IPS-NIHi7 (cell line): ENCODE measurements at regions not wholly inside any gene's neighbourhood (a gene's known extent, or its start where the extent isn't known, plus 50 kb on each side); places are given as distances from the start of the nearest gene placed in this dataset.

ENCODE experiments used
- DNase-seq: peaks from one replicate; pipeline ENCODE4 v3.0.0; 2012; ENCODE audit warnings: mixed read lengths; ENCODE audit errors: extremely low spot score

DNA sequence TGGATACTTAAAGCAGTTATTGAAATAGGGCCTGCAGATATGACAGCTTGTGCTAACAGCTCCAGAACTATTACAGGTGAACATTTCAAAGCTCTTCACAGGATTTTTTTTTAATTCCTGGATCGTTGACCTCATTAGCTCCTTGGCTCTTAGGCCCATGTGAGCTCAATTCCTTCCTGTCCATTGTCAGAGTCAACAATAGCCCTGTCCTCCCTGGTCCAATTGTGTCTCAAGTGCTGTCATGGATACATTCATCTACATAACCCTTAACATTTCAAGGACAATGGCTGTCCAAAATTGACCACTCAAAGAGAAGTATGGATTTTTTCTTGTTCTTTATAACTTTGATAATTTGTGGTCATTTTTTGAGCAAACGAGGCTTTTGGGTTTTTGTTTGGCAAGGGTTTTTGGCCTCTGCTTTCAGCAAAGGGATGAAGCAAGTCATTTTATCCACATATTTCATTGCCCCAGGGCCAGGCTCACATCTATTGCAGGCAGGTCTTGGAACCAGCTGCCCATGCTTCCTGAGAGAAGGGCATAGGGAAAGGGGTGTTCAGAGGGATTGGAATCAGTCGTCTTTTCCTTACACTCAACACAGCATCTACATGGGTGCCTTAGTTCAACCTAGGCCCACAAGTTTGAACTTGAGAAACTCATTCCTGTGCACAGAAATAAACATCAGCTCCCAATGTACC is 282.1 kb downstream of the TPBG start:
- no peak for DNase-seq

DNA sequence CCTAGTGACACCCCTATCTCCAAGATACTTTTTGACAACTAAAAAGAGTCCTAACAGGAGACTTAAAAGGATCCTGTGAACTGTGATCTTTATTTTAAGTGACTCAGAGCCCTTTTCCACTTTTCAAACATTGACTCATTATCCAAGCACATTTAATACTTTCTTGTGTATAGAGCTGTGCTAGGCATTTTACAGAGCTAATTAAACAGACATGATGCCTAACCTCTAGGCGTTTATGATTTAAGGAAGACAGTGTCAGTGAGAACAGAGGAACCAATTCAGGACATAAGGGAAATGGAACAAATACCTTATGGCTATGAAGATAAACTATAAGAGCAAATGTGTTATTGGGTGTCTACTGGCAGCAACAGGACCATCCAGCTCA is 282.6 kb downstream of the TPBG start:
- DNase-seq: no peak

DNA sequence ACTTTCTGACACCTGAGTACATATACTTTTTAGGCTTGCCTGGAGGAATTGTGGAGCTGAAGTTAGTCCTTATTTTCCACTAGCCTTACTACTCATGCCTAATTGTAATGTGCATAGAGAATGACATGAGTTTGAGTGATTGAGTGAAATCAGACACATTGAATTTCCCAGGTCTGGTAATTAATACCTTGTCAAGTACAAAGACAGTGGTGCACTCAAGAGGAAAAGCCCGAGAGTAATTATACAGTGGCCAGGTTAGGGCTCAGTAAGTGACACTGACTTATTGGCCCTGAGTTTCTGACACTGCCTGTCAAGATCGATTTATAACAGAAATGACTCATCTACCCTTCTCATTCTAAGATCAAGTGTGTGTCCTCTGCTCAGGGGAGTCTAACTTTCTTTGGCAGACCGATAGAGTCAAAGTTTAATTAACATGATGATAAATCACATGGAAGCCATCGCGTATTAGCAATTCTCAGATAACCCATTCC is 288.3 kb downstream of the TPBG start:
- no peak for DNase-seq

DNA sequence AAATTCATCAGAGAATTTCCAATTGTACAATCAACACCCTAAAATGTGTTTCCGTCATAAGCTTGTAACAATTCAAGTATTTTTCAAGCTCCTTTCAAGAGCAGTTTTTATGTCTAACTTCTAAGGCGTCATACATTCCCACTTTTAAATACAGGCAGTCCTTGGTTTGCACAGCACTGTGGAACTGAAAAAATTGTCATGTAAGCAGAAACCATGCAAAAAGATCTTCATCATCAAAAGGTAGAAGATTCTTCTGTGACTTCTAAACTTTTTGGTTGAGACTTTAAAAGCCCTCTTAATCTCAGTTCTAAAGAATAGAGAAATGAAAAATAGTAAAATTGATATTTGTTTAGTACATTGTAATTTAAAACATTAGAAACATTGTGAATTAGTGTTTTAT is 315.6 kb downstream of the TPBG start:
- no peak for DNase-seq

DNA sequence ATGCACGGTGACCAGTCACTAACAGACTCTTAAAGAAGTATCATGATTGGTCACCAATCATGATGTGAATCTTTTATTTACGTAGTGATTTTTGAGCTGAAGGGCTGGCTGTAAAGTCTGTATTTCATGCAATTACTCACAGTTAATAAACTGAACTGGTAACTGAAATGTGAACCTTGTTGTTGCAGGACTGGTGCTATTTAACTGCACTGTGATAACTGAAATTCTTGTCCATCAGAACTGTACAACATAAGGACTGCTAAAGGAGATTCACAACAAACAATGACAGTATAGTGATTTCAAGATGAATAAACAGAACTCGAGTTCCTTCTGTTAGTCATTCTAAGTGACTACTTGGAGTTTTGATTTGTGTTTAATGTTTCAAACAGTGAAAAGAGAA is 316.6 kb downstream of the TPBG start:
- DNase-seq: no peak

DNA sequence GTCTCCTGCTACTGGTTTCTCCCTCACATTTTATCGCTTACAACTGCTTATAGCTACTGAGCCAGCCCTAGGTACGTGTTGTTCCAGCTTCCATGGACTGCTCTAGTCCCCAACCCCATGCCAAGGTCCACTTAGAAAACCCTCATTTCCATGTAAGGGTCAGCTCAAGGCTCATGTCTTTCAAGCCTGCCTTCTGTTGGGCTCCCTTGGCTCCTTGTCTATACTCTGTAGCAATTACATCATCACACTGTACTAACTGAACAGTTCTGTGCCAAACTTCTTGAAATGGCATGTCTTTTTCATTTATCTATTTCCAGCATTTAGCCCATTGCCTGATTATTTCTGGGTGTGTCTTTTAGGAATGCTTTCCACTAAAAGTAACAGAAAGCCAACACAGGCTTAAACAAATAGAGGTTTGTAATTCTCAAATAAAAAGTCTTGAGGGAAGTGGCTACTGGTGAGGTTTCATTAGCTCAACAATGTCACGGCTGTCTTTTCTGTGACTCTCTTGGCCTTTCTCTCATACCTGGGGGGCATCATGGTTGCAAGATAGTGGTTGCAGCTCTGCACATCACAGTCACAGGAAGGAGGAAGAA is 317.6 kb downstream of the TPBG start:
- DNase-seq: no peak

DNA sequence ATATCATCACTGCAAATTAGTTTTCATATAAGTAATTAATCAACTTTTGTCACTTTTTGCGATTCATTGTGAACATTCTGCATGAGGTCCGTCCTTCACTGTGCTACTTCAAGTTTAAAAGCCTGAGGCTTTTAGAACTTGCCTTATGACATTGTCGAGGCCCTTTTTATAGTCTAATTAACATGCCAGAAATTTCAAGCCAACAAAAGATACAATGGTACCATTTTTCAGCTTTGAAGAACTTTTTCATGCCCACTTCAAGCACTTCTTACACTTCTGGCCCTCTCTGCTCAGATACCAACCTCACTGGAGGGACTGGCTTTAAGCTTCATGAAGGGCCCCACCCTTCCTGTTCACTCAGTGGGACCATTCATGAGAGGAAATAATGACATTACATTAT is 323.1 kb downstream of the TPBG start:
- no peak for DNase-seq

DNA sequence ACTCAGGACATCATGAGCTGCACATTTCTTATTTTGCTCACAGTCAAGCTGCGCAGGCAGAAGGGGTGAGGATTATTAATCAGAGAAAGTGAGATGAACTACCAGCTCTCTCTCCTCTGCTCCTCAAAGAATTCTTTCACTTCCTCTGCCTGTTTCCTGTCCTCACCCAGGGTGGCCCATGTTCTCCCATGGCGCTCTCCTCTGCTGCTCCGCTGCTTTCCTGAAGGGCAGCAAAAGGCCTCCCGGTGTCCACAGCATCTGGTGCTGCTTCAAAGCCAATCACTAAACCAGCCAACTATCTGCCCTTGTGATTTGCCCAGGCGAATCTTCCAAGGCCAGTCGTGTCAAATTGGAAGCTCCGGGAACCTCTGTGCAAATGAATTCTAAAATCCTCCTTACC is 324.2 kb downstream of the TPBG start:
- peak; percentile 15 for DNase-seq

DNA sequence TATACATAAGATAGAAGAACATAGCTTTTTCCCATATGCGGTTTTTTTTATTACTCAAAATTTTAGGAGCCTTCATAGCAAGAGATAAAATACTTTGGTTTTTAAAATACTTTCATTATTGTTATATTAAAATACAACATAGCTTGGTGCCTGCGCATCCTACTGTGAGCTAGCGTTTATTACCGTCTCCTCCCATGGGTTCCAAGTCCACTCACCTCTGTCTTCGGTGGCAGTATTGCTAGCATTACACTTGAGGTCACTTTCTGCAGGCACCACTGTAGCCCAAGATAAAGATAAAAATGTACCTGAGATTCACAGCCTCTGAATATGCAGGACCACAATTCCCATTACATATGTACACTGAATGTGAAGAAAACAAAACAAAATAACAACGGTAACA is 326.7 kb downstream of the TPBG start:
- DNase-seq: no peak

DNA sequence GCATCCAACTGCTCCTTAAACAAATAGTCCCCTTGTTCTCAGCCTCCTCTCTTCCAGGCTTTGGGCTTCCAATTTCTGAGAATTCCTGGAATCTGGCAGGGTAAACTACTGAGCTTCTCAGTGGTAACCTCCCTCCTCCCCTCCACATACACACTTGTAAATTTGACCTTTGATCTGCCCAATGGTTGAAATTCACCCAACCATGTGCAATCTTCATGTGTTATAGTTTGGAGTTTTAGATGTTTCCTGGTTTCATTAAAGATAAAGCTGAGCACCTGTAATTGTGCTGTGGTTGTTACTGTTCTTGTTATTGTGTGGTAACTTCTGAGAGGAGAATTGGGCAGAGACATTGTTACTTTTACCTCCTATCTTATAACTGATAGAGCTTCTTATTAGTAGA is 328.4 kb downstream of the TPBG start:
- DNase-seq: no peak

DNA sequence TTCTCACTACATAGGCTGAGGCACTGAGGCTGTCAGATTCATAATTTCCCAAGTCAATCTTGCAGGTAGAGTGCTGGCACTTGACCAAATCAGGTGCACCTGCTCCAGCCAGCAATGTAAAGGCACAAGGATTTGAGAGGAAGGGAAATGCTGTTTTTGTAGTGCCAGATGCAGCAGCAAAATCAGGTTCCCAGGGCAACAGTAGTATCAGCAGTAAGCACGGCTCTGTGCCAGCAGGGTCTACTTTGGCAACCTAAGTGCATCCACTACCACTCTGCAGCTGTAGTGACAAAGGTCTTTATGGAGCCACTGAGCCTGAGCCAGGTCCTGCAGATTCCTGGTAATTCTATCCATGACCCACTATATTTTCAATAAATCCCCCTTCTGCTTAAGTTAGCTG is 329.5 kb downstream of the TPBG start:
- DNase-seq: no peak

DNA sequence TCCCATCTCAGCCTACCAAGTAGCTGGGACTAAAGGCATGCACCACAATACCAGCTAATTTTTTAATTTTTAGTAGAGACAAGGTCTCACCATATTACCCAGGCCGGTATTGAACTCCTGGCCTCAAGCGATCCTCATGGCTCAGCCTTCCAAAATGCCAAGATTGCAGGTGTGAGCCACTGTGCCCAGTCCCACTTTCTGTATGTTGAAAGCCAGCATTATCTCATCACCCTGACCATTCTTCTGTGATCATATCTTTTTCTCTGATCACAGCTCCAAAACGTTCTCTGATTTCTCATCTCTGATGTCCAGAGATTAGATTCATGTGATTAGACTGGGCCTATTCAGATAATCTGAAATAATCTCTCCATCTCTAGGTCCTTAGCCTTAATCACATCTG is 337.7 kb downstream of the TPBG start:
- no peak for DNase-seq

DNA sequence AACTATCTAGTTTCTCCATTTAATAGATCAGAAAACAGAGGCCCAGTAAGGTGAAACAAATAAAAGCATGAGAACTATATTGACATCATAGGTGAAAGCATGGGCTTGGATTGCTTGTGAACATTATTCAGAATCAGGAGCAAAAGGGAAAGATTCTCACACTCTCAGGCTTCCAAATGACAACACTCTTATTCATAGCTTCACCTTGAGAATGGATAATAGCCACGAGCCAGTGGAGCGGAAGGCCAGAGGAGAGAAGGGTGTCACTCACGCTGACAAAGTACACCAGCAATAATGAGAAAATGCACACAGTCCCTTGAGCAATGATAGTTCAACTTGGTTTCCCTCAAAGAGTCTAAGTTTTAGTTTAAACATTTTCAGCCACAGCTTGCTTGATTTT is 339.0 kb downstream of the TPBG start:
- DNase-seq: no peak

DNA sequence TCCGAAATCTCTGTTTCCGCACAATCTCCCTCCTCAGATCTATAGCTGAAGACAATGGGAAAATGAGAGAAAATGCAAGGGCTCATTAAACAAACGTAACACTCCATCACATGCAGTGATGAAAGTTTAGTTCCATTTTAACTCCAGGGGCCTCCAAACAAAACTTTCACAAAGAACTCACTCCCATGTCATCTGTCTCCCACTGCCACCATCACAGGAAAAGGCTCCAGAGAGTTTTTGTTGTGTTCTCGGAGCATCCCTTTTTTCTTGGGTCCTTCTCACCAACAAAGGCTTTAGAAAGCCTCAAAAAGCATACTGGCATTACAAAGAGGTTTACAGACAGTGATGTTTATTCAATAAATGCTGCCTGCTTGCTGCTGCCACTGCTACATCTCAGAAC is 339.6 kb downstream of the TPBG start:
- no peak for DNase-seq

DNA sequence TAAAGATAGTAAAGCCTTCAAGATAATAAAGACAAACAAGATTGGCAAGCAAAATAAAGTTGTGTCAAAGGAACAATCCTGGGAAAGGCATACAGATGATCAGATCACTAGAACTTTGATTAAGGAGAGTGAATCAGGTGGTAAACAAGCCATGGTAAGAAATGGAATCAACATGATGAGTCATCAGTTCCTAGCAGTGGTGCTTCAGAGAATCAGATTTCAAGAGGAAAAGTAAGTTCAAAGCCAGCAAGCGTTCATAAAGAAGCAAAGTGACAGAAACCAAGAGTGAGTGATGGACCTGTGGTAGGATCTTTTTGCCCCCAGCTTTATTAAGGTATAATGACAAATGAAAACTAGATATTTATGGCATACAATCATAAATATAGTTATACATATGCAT is 340.4 kb downstream of the TPBG start:
- no peak for DNase-seq

DNA sequence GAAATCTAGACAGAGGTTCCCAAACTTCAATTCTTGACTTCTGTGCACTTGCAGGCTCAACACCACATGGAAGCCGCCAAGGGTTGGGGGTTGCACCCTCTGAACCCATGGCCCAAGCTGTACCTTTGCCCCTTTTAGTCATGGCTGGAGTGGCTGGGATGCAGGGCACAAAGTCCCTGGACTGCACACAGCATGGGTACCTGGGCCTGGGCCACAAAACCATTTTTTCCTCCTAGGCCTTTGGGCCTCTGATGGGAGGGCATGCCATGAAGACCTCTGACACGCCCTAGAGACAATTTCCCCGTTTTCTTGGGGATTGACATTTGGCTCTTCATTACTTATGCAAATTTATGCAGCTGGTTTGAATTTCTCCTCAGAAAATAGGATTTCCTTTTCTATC is 342.0 kb downstream of the TPBG start:
- no peak for DNase-seq

DNA sequence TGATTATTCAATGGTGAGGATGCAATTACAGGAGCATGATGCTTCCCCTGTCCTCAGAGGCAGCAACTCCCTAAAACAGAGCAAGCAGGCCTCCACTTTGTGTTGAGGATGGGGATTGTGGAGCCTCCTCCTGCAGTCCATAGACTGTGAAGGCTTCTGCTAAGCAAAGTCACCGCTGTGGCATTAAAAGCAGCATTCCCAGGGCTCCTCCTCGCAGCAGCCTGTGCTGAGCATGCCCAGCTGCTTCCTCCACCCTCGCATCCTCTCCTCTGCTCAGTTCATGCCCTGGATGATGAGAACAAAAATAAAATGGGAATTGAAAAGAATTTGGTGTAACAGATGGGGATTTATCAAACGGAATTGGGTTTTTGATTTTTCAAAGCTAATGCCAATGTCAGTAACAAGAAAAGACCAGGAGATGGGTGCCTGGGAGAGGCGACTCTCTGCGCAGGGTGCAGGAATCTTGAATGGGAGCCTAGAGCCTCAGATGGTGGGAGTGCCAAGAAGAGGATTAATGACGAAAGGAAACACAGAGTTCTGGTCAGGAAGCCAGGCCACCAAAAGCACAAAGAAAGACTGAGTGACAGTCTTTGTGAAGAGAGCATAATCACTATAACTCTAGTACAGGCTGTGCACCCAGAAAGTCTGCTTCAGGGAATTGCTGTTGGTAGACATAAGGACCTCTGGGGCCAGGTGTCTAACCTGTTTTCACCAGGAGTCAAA is 347.6 kb downstream of the TPBG start:
- DNase-seq: no peak

DNA sequence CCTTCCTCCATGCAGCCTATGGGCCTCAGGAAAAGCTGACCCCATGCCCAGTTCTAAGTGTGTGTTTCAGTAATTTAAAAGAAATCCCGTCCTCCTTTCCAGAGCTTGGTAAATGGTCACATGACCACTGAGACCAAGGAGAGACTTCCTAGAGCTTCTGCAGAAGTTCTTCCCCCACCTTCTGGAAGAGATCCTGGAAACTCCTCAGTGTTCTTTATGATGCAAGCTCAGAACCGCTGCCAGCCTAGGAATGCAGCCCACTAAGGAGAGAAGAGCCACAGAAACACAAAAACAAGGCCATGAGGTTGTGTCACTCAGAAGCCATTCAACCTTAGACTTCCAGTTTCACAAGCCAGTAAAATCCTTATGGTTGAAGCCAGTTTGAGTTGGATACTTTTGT is 348.4 kb downstream of the TPBG start:
- no peak for DNase-seq

DNA sequence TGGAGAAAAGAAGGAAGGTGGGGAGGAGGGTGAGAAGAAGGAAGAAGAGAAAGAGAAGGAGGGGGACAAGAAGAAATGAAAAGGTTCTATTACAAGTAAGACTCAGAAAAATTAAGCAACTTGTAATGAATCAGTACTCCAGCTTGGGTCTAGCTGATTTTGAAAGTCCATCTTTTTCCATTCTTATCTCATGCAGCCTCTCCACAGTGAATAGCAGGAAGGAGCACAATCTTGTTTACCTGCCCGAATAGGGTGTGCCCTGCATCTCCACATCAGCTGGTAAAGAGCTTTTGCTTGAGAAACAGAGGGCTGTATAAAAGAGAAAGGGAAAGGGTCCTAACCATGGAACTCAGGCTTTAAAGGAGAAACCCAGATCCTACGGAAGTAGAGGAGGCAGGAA is 348.8 kb downstream of the TPBG start:
- DNase-seq: no peak

DNA sequence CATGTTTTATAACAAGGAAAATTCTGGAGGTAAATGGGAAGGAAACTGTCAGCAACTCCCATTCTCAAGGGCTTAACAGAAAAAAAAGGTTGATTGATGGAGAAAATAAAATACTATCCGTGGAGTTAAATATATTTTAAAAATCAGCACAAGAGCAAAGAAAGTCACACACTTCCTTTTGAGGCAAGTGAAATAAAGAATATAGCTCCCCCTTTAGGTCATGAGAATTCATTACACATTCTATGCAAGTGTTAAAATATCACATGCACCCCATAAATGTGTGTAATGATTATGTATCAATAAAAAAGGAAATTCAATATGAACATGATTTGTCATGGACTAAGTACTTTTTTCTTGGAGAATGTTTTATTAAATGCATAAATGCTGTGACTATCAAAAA is 349.2 kb downstream of the TPBG start:
- DNase-seq: no peak

DNA sequence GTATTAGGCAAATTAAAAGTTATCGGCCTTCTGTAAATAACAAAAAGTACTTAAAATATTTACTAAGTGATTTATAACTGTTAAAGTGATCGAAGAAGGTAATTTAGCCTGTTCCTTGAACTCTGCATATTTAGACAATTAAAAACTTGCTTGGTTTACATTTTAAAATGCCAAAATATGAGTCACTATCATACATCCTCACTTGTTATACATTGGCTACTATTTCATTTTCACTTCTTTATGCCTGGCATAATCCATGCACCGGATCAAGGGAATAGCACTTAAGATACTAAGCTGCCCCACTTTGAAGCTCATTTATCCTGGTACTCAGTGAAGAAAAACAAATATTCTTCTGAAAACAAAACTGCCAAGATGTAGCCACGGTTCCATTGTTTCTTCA is 344.6 kb downstream of the UBE3D start:
- no peak for DNase-seq

DNA sequence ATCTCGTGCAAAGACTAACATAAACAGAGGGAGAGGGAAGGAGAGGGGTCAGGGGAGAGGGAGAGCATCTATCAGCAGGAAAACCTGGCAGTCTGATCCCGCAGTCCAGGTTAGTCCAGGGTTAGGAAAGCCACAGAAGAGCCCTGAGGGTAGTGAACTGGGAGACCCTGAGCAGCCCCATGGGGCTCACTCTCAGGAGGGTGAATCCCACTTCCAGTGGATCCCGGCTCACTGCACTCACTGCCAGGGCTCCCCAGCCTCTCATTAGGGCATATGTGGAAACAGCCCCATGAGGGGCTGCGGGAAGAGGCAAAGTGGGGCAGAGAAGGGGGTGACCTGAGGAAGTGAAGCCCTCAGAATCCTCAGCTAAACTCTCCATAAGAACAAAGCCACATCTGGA is 329.9 kb downstream of the UBE3D start:
- no peak for DNase-seq

DNA sequence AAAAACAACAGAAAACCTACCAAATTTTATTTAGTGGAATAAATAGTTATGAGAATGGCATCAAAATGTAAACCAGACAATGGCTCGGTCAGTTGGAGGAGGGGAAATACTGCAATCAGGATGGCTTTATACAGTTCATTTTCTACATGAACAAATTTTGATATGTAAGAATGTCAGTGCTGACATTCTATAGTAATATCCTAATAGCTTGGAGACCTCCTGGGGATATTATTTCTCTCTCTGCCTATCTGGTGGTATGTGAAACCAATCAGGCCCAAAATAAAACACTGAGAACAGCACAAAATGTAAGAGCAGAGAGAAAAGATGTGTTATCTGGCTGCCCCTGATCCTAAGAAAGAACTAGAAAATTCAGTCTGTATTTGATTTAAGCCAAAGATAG is 327.7 kb downstream of the UBE3D start:
- DNase-seq: no peak
